ENCODE measurements at regions not wholly inside any gene's neighbourhood (a gene's known extent, or its start where the extent isn't known, plus 50 kb on each side); places are given as distances from the start of the nearest gene placed in this dataset.

- Histone ChIP-seq H3K9me3 (ENCODE audit: control insufficient read depth, insufficient read depth, low read length) (no peaks in the 10 kb centered on the region), H3K4me3 (ENCODE audit: low read length) (no peak overlapping the region), H3K36me3 (ENCODE audit: control insufficient read depth, insufficient read depth, low read length) (no peaks in the 10 kb centered on the region), H3K27ac (ENCODE audit: low read length) (no peak overlapping the region), H3K27me3 (ENCODE audit: control insufficient read depth, insufficient read depth, low read length) (no peaks in the 10 kb centered on the region), H3K4me1 (ENCODE audit: control insufficient read depth, insufficient read depth, low read length) (no peaks in the 10 kb centered on the region)
- Mint-ChIP-seq H3K4me1 (no peaks in the 10 kb centered on the region), H3K36me3 (no peaks in the 10 kb centered on the region), H3K27ac (no peak overlapping the region), H3K4me3 (no peak overlapping the region), H3K27me3 (ENCODE audit: low read depth in 2 of 2) (no peaks in the 10 kb centered on the region), H3K9me3 (no peaks in the 10 kb centered on the region)
- WGBS (ENCODE audit: insufficient coverage), result 91% methylated on average over 3 of the region's 3 CpGs
- TF ChIP-seq, protein P1, sequence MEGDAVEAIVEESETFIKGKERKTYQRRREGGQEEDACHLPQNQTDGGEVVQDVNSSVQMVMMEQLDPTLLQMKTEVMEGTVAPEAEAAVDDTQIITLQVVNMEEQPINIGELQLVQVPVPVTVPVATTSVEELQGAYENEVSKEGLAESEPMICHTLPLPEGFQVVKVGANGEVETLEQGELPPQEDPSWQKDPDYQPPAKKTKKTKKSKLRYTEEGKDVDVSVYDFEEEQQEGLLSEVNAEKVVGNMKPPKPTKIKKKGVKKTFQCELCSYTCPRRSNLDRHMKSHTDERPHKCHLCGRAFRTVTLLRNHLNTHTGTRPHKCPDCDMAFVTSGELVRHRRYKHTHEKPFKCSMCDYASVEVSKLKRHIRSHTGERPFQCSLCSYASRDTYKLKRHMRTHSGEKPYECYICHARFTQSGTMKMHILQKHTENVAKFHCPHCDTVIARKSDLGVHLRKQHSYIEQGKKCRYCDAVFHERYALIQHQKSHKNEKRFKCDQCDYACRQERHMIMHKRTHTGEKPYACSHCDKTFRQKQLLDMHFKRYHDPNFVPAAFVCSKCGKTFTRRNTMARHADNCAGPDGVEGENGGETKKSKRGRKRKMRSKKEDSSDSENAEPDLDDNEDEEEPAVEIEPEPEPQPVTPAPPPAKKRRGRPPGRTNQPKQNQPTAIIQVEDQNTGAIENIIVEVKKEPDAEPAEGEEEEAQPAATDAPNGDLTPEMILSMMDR (IDR thresholded peaks at IDR 0.05), result no peak
- intact Hi-C loops (cut with micrococcal nuclease), result no loop called here
- ATAC-seq (no peak), DNase-seq (no peak)
These were observed 82.0 kb upstream of the NFIA start for GRCh38 chr1:61000327-61000726.

DNA sequence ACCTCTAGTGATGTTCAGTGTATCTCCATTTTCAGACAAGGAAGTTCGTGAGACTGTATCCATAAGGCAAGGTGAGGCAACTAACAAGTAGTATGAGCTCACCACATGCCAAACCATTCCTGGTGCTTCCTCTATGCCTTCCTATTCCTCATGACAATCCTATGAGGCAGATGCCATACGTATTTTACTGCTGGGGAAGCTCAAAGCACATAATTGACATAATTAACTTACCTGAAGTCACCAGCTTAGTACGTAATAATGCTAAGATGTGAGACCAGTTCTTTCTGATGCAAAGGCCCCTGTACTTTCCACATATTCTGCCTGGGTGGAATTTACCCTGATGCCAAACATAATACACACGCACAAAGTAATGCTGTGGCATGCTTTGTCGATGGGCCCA, 83.6 kb upstream of the NFIA start:
- ATAC-seq (no peak), DNase-seq (no peak)
- intact Hi-C loops (cut with micrococcal nuclease), result no loop called here
- H3K27ac Mint-ChIP-seq, result no peak overlapping the region
- Histone ChIP-seq H3K36me3 (ENCODE audit: control insufficient read depth, insufficient read depth, low read length) (no peaks in the 10 kb centered on the region), H3K4me1 (ENCODE audit: control insufficient read depth, insufficient read depth, low read length) (no peaks in the 10 kb centered on the region), H3K9me3 (ENCODE audit: control insufficient read depth, insufficient read depth, low read length) (no peaks in the 10 kb centered on the region), H3K27ac (ENCODE audit: low read length) (no peak overlapping the region), H3K4me3 (ENCODE audit: low read length) (no peak overlapping the region), H3K27me3 (ENCODE audit: control insufficient read depth, insufficient read depth, low read length) (no peaks in the 10 kb centered on the region)
- no peaks in the 10 kb centered on the region for H3K36me3 Mint-ChIP-seq
- peaks cover 0 to 1% of the 10 kb centered on the region in 2 donors for H3K27me3 Mint-ChIP-seq (ENCODE audit: low read depth in 2 of 2)
- no peaks in the 10 kb centered on the region for H3K9me3 Mint-ChIP-seq
- TF ChIP-seq, protein P1 (IDR thresholded peaks at IDR 0.05), result no peak
- H3K4me1 Mint-ChIP-seq, result no peaks in the 10 kb centered on the region
- WGBS (ENCODE audit: insufficient coverage), result 94% methylated on average over 5 of the region's 5 CpGs
- no peak overlapping the region for H3K4me3 Mint-ChIP-seq

DNA sequence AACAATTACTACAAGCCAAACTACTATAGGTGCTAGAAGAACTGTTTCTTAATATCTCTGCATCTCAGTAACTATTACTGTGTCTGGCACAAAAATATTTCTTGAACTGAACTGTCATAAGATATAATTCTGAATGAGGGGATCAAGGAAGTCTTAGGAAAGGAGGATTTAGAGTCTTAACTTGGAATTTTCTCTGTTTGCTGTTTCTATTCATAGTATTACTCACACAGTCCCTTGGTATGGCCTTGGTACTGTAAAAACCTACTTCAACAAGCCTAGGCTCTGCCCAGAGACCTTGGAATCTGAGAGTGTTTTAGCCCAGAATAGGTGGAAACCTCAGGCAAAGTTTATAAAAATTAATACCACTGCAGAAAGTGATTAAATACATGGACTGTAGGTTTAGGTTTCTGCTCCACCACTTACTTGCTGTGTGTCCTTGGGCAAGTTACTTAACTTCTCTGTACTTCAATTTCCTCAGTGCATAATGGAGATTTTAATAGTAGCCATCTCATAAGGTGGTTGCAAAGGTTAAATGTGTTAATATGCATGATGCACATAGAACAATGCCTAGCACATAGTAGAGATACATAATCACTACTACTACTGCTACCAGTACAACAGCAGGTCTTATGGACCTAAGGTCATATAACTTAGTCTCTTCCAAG, 87.4 kb upstream of the NFIA start:
- H3K4me3 Mint-ChIP-seq, result no peak overlapping the region
- intact Hi-C loops (cut with micrococcal nuclease), result no loop called here
- no peaks in the 10 kb centered on the region for H3K36me3 ChIP-seq (ENCODE audit: control insufficient read depth, insufficient read depth, low read length)
- no peaks in the 10 kb centered on the region for H3K9me3 ChIP-seq (ENCODE audit: control insufficient read depth, insufficient read depth, low read length)
- peaks cover 0 to 12% of the 10 kb centered on the region in 2 donors for H3K27me3 Mint-ChIP-seq (ENCODE audit: low read depth in 2 of 2)
- no peaks in the 10 kb centered on the region for H3K9me3 Mint-ChIP-seq
- no peaks in the 10 kb centered on the region for H3K4me1 Mint-ChIP-seq
- H3K4me1 ChIP-seq (ENCODE audit: control insufficient read depth, insufficient read depth, low read length), result no peaks in the 10 kb centered on the region
- no peak overlapping the region for H3K27ac ChIP-seq (ENCODE audit: low read length)
- no peak overlapping the region for H3K4me3 ChIP-seq (ENCODE audit: low read length)
- DNase-seq (no peak), ATAC-seq (no peak)
- H3K27ac Mint-ChIP-seq, result no peak overlapping the region
- H3K36me3 Mint-ChIP-seq, result no peaks in the 10 kb centered on the region
- no peaks in the 10 kb centered on the region for H3K27me3 ChIP-seq (ENCODE audit: control insufficient read depth, insufficient read depth, low read length)
- TF ChIP-seq, protein P1 (IDR thresholded peaks at IDR 0.05), result no peak

DNA sequence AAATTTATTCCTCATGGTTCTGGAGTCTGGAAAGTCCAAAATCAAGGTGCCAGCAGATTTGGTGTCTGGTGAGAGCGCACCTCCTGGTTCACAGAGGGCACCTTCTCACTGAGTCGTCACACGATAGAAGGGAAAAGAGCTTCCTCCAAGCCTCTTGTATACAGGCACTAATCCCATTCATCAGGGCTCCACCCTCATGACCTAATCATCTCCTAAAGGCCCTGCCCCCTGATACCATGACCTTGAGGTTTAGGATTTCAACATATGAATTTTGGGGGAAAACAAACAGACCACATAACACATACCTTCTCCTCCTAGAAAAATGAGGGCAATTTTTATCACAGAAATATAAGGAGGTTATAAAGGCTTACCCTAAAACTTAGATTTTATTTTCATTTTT, 88.0 kb upstream of the NFIA start:
- Mint-ChIP-seq H3K27ac (no peak overlapping the region), H3K4me1 (no peaks in the 10 kb centered on the region), H3K4me3 (no peak overlapping the region), H3K36me3 (no peaks in the 10 kb centered on the region), H3K9me3 (no peaks in the 10 kb centered on the region), H3K27me3 (ENCODE audit: low read depth in 2 of 2) (peaks cover 0 to 12% of the 10 kb centered on the region in 2 donors)
- Histone ChIP-seq H3K4me1 (ENCODE audit: control insufficient read depth, insufficient read depth, low read length) (no peaks in the 10 kb centered on the region), H3K4me3 (ENCODE audit: low read length) (no peak overlapping the region), H3K9me3 (ENCODE audit: control insufficient read depth, insufficient read depth, low read length) (no peaks in the 10 kb centered on the region), H3K36me3 (ENCODE audit: control insufficient read depth, insufficient read depth, low read length) (no peaks in the 10 kb centered on the region), H3K27me3 (ENCODE audit: control insufficient read depth, insufficient read depth, low read length) (no peaks in the 10 kb centered on the region), H3K27ac (ENCODE audit: low read length) (no peak overlapping the region)
- intact Hi-C loops (cut with micrococcal nuclease), result no loop called here
- ATAC-seq, result no peak
- no peak for DNase-seq
- WGBS (ENCODE audit: insufficient coverage), result 100% methylated on average over 3 of the region's 3 CpGs
- TF ChIP-seq, protein P1 (IDR thresholded peaks at IDR 0.05), result no peak
